Medulla oblongata (tissue), 1 donor: ENCODE measurements at regions not wholly inside any gene's neighbourhood (a gene's known extent, or its start where the extent isn't known, plus 50 kb on each side); places are given as distances from the start of the nearest gene placed in this dataset.
A peak's percentile ranks its signal among the peaks of the same experiment; 100 is the strongest.
"Not testable (repeated sequence)": the region's sequence is repeated elsewhere in the genome, so short reads cannot be mapped to it uniquely, and the experiment has no call there.

Source experiments
- DNase-seq: peaks from one replicate; pipeline ENCODE4 v3.0.0-alpha.2; 2015; ENCODE audit errors: extremely low spot score

DNA sequence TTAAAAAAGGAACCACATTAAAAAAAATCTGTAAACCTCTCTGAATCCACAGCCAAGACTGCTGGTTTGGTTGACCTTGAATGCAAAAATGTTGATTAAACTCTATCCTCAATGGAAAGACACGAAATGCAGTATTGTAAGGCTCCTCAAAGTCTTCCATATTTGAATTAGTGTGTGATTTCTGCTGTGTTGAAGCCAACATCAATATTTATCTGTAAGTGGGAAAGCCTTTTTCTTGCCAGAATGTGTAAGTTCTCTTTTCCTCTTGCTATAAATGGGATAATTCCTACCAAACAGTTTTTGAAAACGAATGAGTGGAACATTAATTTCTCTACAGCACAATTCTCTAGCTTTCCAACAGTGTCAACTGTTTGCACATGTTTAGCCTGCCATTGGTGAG, 422.1 kb upstream of the TNC start:
- DNase-seq: no peak

DNA sequence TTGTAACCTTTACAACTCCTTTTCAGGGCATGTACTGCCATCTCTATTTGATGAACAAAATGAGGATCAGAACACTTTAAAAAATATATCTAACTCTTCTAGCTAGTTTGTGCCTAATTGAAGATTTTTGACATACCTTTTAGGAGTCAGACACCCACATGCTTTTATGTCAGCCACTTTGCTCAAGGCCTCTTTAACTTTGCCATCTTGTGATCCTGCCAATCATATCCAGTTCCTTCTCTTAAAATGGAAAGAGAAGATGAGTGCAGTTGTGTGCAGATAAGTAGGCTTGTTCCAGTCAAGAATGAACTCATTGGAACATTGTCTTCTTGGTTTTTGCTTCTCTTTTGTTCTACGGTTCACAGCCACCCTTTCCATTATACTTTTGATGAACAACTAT, 425.6 kb upstream of the TNC start:
- DNase-seq: no peak

DNA sequence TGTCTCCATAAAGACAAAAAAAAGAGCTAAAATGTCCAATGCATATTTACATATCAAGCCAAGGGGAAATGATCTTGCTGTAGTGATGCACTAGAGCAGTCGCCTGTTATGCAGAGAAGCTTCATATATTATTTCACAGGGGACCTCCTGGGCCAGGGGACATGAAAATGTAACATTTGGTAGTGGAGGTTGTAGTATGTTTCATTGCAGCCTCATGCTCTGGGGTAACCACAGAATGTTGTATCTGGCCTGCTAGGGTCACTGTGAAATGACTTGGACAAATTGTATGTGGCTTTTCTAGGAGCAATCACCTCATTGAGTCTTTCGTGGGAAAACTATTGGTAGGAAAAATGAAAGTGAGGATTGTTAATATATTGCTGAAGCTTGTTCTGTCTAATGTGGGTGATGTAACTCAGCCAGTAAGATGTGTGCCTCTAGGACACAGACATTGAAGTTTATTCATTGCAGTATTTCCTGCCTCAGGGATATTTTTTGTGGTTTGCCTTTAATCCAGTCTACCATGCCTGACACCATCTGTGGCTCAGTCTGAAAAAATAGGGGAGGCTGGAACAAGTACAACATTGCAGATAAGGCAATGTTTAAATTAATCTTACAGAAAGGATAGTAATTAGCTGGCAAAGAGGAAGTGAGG, 430.8 kb upstream of the TNC start:
- DNase-seq: no peak

DNA sequence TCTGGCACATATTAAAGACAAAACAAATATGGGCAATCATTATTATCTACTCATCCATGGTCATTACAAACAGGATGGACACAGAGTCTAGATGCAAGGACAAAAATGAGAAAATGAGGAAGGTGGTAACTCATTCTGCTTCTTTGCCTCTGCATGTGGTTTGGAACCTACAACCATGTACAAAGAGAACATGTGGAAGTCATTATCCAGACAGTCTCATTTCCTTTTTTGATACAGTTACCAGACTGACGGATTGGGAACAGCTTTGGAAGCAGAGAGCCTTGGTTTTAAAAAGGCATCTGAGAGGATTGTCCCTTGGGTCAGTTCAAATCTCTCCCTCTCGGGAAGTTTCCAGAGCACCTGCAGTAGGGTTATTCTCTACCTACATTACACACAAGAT, 433.4 kb upstream of the TNC start:
- DNase-seq: peak; percentile 56

DNA sequence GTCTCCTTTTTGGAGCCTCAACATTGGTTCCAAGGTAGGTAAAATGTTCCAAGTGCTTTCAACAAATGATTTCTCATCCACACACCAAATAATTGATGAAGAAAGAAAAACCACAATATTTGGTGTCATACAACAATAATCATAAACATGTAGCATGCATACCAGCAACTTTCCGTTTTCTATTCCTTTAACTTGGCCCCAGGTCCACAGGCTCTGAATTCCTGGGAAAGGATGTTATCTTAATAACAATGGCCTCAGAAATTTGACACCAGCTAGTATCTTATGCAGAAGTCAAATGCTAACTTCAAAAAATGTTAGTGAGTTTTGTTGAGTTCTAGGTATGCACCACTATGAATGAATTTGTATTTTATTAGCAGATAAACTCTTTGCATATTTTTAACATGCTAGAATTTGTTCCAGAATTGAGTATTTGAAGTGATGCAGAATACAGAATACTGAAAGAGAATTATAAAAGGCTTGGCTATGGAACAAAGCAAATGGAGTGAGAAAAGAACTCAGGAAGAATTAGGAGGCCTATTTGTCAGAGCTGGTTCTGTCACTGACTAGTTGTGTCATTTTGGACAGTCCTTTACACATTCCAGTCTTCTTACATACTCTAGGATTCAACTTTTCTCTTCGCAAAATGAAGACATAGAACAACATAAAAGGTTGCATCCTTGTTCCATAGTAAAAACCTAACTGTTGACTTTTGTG, 435.3 kb upstream of the TNC start:
- DNase-seq: no peak

DNA sequence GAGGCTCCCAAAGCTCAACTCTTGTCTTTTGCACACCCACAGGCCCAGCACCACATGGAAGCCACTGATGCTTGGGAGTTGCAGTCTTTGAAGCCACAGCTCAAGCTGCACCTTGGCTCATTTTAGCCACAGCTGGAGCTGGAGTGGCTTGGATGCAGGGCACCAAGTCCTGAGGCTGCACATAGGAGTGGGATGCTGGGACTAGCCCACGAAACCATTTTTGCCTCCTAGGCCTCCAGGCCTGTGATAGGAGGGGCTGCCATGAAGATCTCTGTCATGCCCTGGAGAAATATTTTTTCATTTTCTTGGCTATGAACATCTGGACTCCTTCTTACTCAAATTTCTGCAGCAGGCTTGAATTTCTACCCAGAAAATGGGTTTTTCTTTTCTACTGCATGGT, 438.5 kb upstream of the TNC start:
- DNase-seq: no peak

DNA sequence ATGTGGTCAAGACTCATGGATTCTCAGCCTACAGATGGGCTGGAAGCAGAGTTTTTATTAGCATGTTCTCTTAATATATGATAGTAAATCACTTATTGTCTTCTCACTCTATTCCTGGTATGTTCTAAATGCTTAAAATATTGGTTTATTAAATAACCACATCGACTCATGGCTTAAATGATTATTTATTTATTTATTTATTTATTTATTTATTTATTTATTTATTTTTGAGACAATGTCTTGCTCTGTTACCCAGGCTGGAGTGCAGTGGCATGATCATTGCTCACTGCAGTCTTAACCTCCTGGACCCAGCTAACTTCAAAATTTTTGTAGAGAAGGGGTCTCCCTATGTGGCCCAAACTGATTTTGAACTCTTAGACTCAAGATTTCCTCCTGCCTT, 457.2 kb upstream of the TNC start:
- DNase-seq: no peak

DNA sequence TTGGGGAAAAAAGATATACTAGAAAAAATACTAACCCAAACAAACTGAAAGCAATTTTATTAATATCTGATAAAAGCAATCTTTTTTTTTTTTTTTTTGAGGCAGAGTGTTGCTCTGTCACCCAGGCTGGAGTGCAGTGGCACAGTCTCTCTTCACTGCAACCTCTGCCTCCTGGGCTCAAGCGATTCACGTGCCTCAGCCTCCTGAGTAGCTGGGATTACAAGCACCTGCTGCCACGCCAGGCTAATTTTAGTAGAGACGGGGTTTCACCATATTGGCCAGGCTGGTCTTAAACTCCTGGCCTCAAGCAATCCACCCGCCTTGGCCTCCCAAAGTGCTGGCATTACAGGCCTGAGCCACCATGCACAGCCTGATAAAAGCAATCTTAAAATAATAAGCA, 467.5 kb upstream of the TNC start:
- DNase-seq: not testable (repeated sequence)

DNA sequence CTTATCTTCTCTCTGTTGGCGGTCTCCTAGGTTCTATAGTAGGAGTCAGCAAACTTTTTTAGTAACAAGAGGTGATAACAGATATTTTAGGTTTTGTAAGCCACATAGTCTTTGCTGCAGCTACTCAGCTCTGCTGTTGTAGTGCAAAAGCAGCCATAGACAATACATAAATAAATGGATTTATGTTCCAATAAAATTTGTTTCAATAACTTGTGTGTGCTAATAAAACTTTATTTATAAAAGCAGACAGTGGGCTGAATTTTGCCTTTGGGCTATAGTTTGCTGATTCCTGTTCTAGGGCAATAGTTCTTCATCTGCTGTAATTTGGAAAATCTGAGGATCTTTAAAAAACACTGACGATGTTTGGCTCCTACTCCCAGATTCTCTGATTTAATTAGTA, 469.4 kb upstream of the TNC start:
- no peak for DNase-seq

DNA sequence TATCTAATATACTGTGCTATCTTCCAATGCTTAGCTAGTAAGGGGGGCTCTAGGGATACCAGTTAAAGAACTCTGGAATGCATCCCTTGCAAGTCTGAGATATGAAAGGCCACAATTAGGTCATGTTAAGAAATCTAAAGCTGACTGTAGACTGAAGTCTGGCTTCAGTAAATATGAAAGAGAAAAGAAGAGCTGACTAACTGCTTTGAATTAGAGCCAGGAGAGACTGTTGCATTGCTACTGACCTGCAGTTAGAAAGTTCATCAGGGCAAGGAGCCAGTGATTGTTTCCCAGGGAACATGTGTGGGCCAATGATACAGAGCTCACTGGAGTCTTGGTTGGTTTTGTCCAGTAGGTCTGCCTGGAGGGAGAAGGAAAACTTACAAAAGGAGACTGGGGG, 472.1 kb upstream of the TNC start:
- no peak for DNase-seq

DNA sequence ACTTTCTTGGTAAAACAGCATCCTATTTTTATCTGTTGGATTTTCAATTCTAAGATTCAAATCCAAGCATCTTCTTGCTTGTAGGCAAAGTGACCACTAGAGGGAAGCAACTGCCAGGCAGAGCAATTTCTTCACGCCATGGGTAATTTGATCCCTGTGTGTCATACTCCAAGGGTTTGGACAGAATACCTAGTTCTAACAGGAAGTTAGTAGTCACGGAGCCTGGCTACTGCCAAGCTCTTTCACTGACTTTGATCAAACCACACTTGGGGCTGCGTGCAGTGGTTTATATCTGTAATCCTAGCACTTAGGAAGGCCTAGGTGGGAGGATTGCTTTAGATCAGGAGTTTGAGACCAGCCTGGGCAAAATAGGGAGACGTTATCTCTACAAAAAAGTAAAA, 473.6 kb upstream of the TNC start:
- peak; percentile 64 for DNase-seq

DNA sequence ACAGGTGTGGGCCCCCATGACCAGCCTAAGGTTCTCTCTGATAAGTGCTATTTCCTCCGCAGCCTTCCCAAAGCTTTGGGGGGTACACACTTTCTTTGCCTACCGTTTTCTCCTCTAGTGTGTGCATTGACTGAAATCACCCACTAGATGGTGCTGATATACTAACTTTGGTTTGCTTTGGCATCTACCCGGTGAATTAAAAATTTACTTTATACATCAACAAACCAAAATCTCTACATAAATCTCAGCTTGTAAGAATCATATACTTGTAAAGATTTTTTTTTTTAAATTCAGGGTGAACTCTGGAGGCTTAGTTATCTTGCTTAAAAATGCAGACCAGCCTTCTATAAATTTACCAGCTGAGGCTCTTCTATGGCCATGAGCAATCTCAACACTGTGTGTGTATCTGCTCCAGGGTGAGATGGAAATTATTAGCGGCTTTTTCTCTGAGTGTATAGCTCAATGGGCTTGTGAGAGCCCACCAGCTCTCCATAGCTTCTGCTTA, 475.7 kb upstream of the TNC start:
- DNase-seq: peak; percentile 71

DNA sequence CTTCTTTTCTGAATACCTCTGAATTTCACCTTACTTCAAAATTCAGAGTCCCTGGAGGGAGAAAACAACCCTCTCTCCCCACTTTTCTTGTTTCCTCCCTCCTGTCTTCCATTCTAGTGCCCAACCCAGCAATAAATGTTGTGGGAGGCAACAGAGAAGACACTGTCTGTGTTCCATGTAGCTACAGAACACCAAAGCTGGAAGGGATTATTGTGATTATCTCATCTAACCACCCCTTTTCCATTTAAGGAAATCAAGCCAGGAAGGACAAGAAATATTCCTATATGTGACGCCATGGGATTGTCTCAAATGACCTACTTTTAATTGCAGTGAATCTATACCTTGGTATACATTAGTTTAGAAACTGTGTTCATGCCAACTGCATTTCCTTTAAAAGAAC, 476.6 kb upstream of the TNC start:
- no peak for DNase-seq

DNA sequence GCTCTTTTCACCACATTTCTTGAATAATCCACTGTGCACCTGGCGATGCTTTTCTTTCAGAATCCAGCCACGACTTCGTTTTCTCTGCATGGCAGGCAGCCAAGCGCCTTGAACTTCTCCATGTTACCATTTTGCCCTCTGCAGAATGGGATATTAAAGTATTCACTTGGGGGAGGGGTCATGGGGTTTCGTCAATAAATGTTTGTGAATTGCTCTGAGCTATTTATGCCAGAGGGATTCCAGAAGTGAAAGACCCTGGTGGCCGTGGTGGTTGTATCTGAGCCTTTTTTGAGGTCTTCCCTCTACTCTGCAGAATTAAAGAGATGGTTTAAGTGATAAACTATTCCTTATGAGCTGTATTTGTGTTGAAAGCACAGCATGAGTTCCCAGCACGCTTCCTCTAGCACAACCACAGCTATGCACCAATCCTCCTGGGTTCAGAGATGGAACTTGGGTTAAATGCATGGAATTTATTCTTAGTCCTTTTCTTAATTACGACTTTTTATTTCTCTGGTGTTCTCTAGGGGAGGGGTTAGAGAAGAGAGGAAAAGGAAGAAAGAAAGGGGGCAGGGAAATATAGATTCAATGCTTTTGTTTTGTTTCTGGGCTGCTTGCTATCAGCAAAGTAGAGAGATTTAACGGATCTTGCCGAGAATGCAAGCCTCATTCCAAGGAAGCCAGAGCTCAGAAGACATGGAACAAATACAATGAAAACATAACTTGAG, 478.2 kb upstream of the TNC start:
- no peak for DNase-seq

DNA sequence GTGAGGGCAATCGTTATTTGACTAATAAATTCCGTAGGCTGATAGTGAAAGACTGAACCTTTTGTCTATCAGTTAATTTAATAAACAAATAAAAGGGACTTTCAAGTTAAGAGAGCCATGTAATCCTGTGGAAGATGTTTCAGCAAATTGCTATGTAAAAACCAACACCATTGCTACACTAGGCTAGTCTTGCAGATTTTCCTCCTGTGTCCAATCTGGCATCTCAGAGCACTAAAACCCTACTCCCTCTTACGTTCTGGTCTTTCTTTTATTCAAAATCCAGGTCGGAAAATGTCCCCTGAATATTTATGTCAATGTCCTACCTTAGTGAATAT, 478.8 kb upstream of the TNC start:
- DNase-seq: no peak

DNA sequence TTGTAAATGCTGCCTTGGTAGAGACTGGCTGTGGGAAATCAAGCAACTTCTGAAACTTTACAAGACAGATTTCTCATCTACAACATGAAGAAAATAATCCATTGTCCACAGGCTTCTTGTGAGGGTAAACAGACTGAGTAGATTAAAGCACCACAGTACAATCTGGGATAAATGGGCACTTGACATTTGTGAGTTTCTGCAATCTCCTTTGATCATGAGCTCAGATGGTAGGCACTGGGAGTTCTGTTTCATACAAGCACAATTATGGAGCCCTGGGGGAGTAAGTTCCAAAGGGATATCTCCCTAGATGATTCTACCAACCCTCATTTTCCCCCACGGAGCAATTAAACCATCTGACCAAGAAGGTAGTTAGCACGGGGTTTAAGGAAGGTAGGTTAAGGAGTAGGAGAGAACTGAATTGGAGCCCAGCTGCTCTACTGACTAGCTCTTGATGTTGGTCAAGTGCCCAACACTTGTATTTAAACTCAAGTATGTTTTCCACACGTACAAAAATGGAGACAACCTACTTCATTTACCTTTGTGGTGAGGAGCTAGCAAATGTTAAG, 479.5 kb upstream of the TNC start:
- DNase-seq: no peak

DNA sequence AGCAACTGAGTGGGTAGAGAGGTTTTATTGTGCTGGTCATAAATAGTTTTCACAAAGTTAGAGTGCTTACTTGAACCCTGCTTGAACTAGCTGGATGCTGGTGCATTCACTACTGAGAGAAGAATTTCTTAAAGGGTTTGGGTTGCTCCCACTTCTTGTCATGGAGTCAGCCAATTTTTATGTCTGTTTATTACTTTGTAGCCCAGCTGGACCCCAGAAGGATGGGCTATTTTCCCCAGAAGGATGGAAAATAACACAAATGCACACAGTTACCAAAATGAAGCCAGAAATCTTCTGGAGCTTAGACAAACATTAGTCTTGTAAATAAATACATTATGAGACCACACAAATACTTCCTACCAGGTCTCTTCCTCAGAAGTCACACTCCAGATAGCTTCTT, 480.8 kb upstream of the TNC start:
- DNase-seq: no peak

DNA sequence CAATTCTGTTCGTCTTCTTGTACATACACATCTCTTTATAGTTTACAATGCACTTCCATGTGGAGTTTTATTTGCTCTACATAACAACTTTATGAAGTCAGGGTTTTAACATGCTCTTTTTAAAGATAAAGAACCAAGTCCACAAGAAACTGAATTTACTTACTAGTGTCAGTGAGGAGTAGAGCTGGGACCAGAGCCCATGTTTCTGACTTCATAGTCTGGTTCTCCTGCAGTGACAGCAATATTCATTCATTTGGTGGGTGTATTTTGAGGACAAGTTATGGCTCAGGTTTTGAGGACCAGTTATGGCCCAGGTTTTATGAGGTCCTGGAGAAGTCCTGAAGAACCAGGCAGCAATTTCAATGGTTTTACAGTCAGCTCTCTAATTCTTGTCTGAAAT, 481.9 kb upstream of the TNC start:
- DNase-seq: no peak

DNA sequence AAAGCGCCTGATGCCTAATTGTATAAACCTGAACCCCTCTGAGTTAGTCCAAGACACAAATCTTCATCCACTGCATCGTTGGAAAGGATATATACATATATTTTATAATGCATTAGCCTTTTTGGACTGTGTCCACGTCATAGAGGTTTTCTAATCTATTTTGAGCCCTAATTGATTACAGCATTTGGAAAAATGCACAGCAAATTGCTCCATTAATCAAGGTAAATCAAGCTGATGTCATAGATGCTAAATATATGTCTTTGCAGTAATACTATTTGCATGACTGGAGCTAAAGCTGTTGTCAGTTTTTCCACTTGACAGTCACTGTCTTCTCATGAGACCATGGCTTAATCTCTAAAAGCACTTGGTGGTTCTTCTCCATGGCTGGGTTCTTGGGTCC, 483.5 kb upstream of the TNC start:
- no peak for DNase-seq

DNA sequence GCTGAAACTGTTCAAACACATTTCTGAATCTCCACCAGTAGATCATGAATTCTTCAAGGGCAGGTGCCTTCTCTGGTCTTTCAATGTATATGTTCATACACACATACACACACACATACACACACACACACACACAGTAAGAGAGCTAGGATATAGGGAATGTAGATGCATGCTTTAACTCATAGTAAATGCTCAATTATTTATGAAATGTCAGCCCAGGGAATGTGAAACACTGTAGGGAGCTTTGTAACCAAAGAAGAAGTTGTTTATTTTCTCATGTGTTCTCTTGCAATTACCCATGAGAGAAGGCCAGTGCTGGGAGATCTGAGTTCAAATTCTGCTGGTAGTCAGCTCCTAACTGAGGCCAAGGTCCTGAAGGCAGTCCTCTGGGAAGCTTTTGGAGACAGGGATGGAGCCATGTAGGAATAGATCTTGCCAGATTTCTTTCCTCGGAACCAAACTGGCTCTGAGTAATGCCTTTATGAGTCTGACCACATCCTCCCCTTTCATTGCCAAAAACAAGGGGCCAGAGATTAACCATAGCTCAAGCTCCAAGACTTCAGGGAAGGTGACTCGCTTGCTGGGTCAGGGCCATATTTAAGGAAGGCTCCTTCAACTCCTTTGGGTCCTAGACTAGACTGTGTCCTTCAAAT, 487.0 kb upstream of the TNC start:
- DNase-seq: no peak

DNA sequence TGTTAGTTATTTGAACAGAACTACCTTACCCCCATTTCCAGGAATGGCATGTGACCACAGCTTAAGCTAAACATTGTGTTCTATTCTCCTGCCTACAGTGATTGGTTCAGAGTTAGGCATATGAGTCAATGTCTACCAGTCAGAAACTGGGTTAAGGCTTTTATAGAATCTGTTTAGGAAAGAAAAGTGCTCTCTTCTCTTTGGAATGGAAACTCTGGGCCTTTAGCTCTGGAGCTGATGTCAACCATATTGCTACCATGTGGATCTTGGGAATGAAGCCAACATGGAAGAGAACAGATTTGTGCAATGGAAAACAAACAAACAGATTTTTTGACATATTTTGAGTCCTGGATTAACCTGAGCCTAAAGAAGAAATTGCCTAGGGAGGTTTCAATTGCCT, 488.9 kb upstream of the TNC start:
- no peak for DNase-seq

DNA sequence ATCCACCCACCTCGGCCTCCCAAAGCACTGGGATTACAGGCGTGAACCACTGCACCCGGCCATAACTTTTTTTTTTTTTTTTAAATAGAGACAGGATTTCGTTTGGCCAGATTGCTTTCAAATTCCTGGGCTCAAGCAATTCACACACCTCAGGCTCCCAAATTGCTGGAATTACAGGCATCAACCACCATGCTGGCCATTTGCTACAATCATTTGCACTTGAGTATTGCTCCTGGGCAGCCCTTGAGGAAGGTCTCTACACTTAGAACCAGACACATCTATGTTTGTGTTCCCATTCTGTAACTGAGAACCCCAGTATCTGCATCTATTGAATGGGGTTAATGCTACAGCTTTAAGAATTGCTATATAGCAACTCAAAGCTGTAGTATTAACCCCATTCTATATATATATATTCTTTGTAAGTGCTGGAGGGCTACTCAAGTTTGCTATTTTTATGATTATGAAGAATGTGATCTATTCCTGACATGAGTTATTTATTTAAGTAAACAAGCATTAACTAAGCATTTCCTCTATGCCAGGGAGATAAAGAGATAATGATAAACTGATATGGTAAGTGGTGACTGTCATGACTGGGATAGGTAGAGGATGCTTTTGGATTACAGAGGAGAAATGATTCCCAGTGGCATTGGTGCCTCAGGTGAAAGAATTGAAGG, 496.5 kb upstream of the TNC start:
- no peak for DNase-seq
